K562 (cell line): ENCODE measurements at regions not wholly inside any gene's neighbourhood (a gene's known extent, or its start where the extent isn't known, plus 50 kb on each side); places are given as distances from the start of the nearest gene placed in this dataset.

Source experiments
- L3MBTL2 ChIP-seq: fragments of 450-650 bp; IDR thresholded peaks from 2 replicates; pipeline ENCODE4 v1.6.1; 2016; ENCODE audit warnings: mild to moderate bottlenecking, moderate library complexity
- SAFB2 ChIP-seq: fragments of 200-400 bp; formaldehyde crosslinking; IDR thresholded peaks from 2 replicates; pipeline ENCODE4 v1.6.1; 2018; ENCODE audit warnings: borderline replicate concordance, low read length, low read depth, moderate library complexity; ENCODE audit not compliant: severe bottlenecking
- ZNF707 ChIP-seq: fragments of 250-450 bp; sonication (Bioruptor Pico); conservative IDR thresholded peaks from 2 replicates; pipeline ENCODE4 v1.8.0; 2022; ENCODE audit warnings: inconsistent platforms, mild to moderate bottlenecking, moderate library complexity
- ZNF76 ChIP-seq: fragments of 250-450 bp; sonication (Bioruptor Pico); IDR thresholded peaks from 2 replicates; pipeline ENCODE4 v1.4.0; 2020; ENCODE audit warnings: mild to moderate bottlenecking, moderate library complexity, borderline replicate concordance
- TF ChIP-seq, protein P1 (sequence below), 2 experiments: fragments of 150-350 bp in 1 of 2; IDR thresholded peaks; 2 replicates each; pipeline ENCODE4 v1.6.1; 2012 to 2016; ENCODE audit warnings: low read depth in 2 of 2, low read length in 2 of 2, mild to moderate bottlenecking in 1 of 2, moderate library complexity in 1 of 2
- TF ChIP-seq, protein P2 (sequence below): sonication (generic); formaldehyde crosslinking; IDR thresholded peaks from 2 replicates; pipeline ENCODE4 v1.5.0; 2020; ENCODE audit warnings: missing genetic modification reagents
- TF ChIP-seq, protein P3 (sequence below): sonication (generic); formaldehyde crosslinking; IDR thresholded peaks from 2 replicates; pipeline ENCODE4 v1.8.0; 2022; ENCODE audit warnings: missing genetic modification reagents, mild to moderate bottlenecking, moderate library complexity, borderline replicate concordance
- TF ChIP-seq, protein P4 (sequence below), 3 experiments: IDR thresholded peaks in 2 of 3; conservative IDR thresholded peaks in 1 of 3; 2 replicates each; pipeline ENCODE4 v1.5.1; 2011 to 2012; ENCODE audit warnings: low read length in 3 of 3, mild to moderate bottlenecking in 3 of 3, control low read depth in 2 of 3, improper control_type of control experiment in 1 of 3, inconsistent platforms in 1 of 3, low read depth in 1 of 3, mixed read lengths in 1 of 3, moderate library complexity in 1 of 3; ENCODE audit not compliant: insufficient read depth in 2 of 3
- TF ChIP-seq, protein P5 (sequence below): sonication (generic); formaldehyde crosslinking; IDR thresholded peaks from 2 replicates; pipeline ENCODE4 v1.8.0; 2022; ENCODE audit warnings: missing genetic modification reagents, mild to moderate bottlenecking, borderline replicate concordance
- TF ChIP-seq, protein P6 (sequence below): sonication (generic); formaldehyde crosslinking; IDR thresholded peaks from 2 replicates; pipeline ENCODE4 v1.8.1; 2022; ENCODE audit warnings: missing genetic modification reagents
- TF ChIP-seq, protein P7 (sequence below): fragments of 450-650 bp; formaldehyde crosslinking; IDR thresholded peaks from 2 replicates; pipeline ENCODE4 v1.4.0; 2020; ENCODE audit warnings: mild to moderate bottlenecking

DNA sequence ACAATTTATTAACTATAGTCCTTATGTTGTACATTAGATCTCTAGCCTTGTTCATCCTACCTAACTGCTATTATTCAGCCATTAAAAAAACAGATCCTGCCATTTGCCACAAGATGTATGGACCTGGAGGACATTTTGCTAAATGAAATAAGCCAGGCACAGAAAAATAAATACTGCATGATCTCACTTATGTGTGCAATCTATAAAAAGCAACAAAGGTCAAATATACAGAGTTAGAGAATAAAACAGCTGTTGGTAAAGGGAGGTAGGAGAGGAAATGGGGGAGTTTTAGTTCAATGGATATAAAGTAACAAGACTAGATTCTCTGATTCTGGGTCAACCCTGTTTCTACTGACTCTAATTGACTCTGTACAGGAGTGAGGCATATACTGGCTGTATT lies 103.3 kb upstream of the FAM9C start (continued):
- TF ChIP-seq, protein P1, sequence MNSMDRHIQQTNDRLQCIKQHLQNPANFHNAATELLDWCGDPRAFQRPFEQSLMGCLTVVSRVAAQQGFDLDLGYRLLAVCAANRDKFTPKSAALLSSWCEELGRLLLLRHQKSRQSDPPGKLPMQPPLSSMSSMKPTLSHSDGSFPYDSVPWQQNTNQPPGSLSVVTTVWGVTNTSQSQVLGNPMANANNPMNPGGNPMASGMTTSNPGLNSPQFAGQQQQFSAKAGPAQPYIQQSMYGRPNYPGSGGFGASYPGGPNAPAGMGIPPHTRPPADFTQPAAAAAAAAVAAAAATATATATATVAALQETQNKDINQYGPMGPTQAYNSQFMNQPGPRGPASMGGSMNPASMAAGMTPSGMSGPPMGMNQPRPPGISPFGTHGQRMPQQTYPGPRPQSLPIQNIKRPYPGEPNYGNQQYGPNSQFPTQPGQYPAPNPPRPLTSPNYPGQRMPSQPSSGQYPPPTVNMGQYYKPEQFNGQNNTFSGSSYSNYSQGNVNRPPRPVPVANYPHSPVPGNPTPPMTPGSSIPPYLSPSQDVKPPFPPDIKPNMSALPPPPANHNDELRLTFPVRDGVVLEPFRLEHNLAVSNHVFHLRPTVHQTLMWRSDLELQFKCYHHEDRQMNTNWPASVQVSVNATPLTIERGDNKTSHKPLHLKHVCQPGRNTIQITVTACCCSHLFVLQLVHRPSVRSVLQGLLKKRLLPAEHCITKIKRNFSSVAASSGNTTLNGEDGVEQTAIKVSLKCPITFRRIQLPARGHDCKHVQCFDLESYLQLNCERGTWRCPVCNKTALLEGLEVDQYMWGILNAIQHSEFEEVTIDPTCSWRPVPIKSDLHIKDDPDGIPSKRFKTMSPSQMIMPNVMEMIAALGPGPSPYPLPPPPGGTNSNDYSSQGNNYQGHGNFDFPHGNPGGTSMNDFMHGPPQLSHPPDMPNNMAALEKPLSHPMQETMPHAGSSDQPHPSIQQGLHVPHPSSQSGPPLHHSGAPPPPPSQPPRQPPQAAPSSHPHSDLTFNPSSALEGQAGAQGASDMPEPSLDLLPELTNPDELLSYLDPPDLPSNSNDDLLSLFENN (IDR thresholded peaks at IDR 0.05; ENCODE audit: low read depth in 2 of 2, low read length in 2 of 2), result no peak
- TF ChIP-seq, protein P2, sequence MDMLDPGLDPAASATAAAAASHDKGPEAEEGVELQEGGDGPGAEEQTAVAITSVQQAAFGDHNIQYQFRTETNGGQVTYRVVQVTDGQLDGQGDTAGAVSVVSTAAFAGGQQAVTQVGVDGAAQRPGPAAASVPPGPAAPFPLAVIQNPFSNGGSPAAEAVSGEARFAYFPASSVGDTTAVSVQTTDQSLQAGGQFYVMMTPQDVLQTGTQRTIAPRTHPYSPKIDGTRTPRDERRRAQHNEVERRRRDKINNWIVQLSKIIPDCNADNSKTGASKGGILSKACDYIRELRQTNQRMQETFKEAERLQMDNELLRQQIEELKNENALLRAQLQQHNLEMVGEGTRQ (CRISPR knock-in tag), result no peak
- TF ChIP-seq ZNF76 (no peak), ZNF707 (CRISPR knock-in tag) (no peak), SAFB2 (no peak), L3MBTL2 (no peak)
- TF ChIP-seq, protein P3, sequence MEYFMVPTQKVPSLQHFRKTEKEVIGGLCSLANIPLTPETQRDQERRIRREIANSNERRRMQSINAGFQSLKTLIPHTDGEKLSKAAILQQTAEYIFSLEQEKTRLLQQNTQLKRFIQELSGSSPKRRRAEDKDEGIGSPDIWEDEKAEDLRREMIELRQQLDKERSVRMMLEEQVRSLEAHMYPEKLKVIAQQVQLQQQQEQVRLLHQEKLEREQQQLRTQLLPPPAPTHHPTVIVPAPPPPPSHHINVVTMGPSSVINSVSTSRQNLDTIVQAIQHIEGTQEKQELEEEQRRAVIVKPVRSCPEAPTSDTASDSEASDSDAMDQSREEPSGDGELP (CRISPR knock-in tag), result no peak
- TF ChIP-seq, protein P4, sequence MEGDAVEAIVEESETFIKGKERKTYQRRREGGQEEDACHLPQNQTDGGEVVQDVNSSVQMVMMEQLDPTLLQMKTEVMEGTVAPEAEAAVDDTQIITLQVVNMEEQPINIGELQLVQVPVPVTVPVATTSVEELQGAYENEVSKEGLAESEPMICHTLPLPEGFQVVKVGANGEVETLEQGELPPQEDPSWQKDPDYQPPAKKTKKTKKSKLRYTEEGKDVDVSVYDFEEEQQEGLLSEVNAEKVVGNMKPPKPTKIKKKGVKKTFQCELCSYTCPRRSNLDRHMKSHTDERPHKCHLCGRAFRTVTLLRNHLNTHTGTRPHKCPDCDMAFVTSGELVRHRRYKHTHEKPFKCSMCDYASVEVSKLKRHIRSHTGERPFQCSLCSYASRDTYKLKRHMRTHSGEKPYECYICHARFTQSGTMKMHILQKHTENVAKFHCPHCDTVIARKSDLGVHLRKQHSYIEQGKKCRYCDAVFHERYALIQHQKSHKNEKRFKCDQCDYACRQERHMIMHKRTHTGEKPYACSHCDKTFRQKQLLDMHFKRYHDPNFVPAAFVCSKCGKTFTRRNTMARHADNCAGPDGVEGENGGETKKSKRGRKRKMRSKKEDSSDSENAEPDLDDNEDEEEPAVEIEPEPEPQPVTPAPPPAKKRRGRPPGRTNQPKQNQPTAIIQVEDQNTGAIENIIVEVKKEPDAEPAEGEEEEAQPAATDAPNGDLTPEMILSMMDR (IDR thresholded peaks at IDR 0.05 in 2 of 3, conservative IDR thresholded peaks at IDR 0.05 in 1 of 3; ENCODE audit: insufficient read depth in 2 of 3, low read depth in 1 of 3, low read length in 3 of 3), result no peak
- TF ChIP-seq, protein P5, sequence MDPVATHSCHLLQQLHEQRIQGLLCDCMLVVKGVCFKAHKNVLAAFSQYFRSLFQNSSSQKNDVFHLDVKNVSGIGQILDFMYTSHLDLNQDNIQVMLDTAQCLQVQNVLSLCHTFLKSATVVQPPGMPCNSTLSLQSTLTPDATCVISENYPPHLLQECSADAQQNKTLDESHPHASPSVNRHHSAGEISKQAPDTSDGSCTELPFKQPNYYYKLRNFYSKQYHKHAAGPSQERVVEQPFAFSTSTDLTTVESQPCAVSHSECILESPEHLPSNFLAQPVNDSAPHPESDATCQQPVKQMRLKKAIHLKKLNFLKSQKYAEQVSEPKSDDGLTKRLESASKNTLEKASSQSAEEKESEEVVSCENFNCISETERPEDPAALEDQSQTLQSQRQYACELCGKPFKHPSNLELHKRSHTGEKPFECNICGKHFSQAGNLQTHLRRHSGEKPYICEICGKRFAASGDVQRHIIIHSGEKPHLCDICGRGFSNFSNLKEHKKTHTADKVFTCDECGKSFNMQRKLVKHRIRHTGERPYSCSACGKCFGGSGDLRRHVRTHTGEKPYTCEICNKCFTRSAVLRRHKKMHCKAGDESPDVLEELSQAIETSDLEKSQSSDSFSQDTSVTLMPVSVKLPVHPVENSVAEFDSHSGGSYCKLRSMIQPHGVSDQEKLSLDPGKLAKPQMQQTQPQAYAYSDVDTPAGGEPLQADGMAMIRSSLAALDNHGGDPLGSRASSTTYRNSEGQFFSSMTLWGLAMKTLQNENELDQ (CRISPR knock-in tag), result no peak
- TF ChIP-seq, protein P6, sequence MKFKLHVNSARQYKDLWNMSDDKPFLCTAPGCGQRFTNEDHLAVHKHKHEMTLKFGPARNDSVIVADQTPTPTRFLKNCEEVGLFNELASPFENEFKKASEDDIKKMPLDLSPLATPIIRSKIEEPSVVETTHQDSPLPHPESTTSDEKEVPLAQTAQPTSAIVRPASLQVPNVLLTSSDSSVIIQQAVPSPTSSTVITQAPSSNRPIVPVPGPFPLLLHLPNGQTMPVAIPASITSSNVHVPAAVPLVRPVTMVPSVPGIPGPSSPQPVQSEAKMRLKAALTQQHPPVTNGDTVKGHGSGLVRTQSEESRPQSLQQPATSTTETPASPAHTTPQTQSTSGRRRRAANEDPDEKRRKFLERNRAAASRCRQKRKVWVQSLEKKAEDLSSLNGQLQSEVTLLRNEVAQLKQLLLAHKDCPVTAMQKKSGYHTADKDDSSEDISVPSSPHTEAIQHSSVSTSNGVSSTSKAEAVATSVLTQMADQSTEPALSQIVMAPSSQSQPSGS (CRISPR knock-in tag), result no peak
- TF ChIP-seq, protein P7, sequence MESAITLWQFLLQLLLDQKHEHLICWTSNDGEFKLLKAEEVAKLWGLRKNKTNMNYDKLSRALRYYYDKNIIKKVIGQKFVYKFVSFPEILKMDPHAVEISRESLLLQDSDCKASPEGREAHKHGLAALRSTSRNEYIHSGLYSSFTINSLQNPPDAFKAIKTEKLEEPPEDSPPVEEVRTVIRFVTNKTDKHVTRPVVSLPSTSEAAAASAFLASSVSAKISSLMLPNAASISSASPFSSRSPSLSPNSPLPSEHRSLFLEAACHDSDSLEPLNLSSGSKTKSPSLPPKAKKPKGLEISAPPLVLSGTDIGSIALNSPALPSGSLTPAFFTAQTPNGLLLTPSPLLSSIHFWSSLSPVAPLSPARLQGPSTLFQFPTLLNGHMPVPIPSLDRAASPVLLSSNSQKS, result no peak
